GM19043 (cell line): ENCODE measurements at regions not wholly inside any gene's neighbourhood (a gene's known extent, or its start where the extent isn't known, plus 50 kb on each side); places are given as distances from the start of the nearest gene placed in this dataset.

Source experiments
- ATAC-seq: cut with Tn5 transposase; IDR thresholded peaks from one replicate; pipeline ENCODE4 v1.9.1; 2021; ENCODE audit warnings: low read depth; ENCODE audit not compliant: unreplicated experiment

GRCh38 chr18:65415098-65415497 is 335.7 kb upstream of the CDH7 start:
- ATAC-seq = no peak

- ATAC-seq = no peak
Observed at GRCh38 chr18:65414501-65414900, 336.3 kb upstream of the CDH7 start.

GRCh38 chr18:65411061-65411460 is 339.8 kb upstream of the CDH7 start:
- ATAC-seq = no peak

GRCh38 chr18:65409261-65409660 is 341.6 kb upstream of the CDH7 start:
- ATAC-seq = no peak

- ATAC-seq = no peak
Observed at GRCh38 chr18:65403534-65403933, 347.3 kb upstream of the CDH7 start.

- ATAC-seq = no peak
Observed at GRCh38 chr18:65399091-65399490, 351.7 kb upstream of the CDH7 start.

GRCh38 chr18:65398347-65399075 is 352.3 kb upstream of the CDH7 start:
- ATAC-seq = no peak

GRCh38 chr18:65380986-65381385 is 369.8 kb upstream of the CDH7 start:
- ATAC-seq = no peak

- ATAC-seq = no peak
Observed at GRCh38 chr18:65380571-65380970, 370.2 kb upstream of the CDH7 start.

- ATAC-seq = no peak
Observed at GRCh38 chr18:65372904-65373303, 377.9 kb upstream of the CDH7 start.

GRCh38 chr18:65365245-65365980 is 385.4 kb upstream of the CDH7 start:
- ATAC-seq = no peak

- no peak for ATAC-seq
Observed at GRCh38 chr18:65363911-65364632, 386.7 kb upstream of the CDH7 start.

GRCh38 chr18:65363011-65363410 is 387.8 kb upstream of the CDH7 start:
- ATAC-seq = no peak

GRCh38 chr18:65359479-65359878 is 391.3 kb upstream of the CDH7 start:
- no peak for ATAC-seq

GRCh38 chr18:65358306-65358705 is 392.5 kb upstream of the CDH7 start:
- no peak for ATAC-seq

GRCh38 chr18:65352186-65352585 is 398.6 kb upstream of the CDH7 start:
- ATAC-seq = no peak

GRCh38 chr18:65349635-65350034 is 401.2 kb upstream of the CDH7 start:
- no peak for ATAC-seq

- ATAC-seq = no peak
Observed at GRCh38 chr18:65347446-65347845, 403.4 kb upstream of the CDH7 start.

GRCh38 chr18:65346086-65346485 is 404.7 kb upstream of the CDH7 start:
- ATAC-seq = no peak

- no peak for ATAC-seq
Observed at GRCh38 chr18:65343571-65343970, 407.2 kb upstream of the CDH7 start.

- ATAC-seq = no peak
Observed at GRCh38 chr18:65336411-65336810, 414.4 kb upstream of the CDH7 start.

GRCh38 chr18:65329010-65329409 is 421.8 kb upstream of the CDH7 start:
- ATAC-seq = no peak
